ENCODE measurements at regions not wholly inside any gene's neighbourhood (a gene's known extent, or its start where the extent isn't known, plus 50 kb on each side); places are given as distances from the start of the nearest gene placed in this dataset.

- TF ChIP-seq, protein P1, sequence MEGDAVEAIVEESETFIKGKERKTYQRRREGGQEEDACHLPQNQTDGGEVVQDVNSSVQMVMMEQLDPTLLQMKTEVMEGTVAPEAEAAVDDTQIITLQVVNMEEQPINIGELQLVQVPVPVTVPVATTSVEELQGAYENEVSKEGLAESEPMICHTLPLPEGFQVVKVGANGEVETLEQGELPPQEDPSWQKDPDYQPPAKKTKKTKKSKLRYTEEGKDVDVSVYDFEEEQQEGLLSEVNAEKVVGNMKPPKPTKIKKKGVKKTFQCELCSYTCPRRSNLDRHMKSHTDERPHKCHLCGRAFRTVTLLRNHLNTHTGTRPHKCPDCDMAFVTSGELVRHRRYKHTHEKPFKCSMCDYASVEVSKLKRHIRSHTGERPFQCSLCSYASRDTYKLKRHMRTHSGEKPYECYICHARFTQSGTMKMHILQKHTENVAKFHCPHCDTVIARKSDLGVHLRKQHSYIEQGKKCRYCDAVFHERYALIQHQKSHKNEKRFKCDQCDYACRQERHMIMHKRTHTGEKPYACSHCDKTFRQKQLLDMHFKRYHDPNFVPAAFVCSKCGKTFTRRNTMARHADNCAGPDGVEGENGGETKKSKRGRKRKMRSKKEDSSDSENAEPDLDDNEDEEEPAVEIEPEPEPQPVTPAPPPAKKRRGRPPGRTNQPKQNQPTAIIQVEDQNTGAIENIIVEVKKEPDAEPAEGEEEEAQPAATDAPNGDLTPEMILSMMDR (conservative IDR thresholded peaks at IDR 0.05 in 1 of 2, IDR thresholded peaks at IDR 0.05 in 1 of 2; ENCODE audit: low read depth in 1 of 2, low read length in 2 of 2) = no peak
- no peak for TF ChIP-seq EZH2 (IDR thresholded peaks at IDR 0.05; ENCODE audit: low read length, missing control alignments)
Observed at GRCh38 chr6:108779536-108780275, 68.5 kb upstream of the ARMC2 start.
